HL-60 (cell line): ENCODE measurements at regions not wholly inside any gene's neighbourhood (a gene's known extent, or its start where the extent isn't known, plus 50 kb on each side); places are given as distances from the start of the nearest gene placed in this dataset.

Experiments
- DNase-seq, 2 experiments: peaks; one replicate each; pipeline ENCODE4 v3.0.0-alpha.2; 2010 to 2020; ENCODE audit warnings: low read depth in 1 of 2, low spot score in 1 of 2
- H3K27ac ChIP-seq: fragments of 250-450 bp; sonication (Bioruptor Pico); replicated peaks from 2 replicates; pipeline ENCODE4 v1.5.1; 2020; ENCODE audit warnings: mild to moderate bottlenecking, moderate library complexity
- H3K27me3 ChIP-seq: fragments of 250-450 bp; sonication (Bioruptor Pico); 2 replicates; pipeline ENCODE4 v1.5.1; 2021; ENCODE audit warnings: mild to moderate bottlenecking, moderate library complexity; ENCODE audit not compliant: insufficient read depth, poor library complexity, severe bottlenecking
- H3K4me3 ChIP-seq: replicated peaks from 2 replicates; pipeline ENCODE4 v1.5.1; 2011; ENCODE audit warnings: mild to moderate bottlenecking, control low read depth, low read length; ENCODE audit not compliant: insufficient read depth
- GABPA ChIP-seq: IDR thresholded peaks from 2 replicates; pipeline ENCODE4 v1.6.1; 2012; ENCODE audit warnings: low read depth
- POLR2AphosphoS5 ChIP-seq: IDR thresholded peaks from 2 replicates; pipeline ENCODE4 v1.6.1; 2012; ENCODE audit warnings: low read depth
- SPI1 ChIP-seq: IDR thresholded peaks from 2 replicates; pipeline ENCODE4 v1.6.1; 2012; ENCODE audit warnings: low read depth, mild to moderate bottlenecking, borderline replicate concordance
- TF ChIP-seq, protein P1 (sequence below): IDR thresholded peaks from 2 replicates; pipeline ENCODE4 v1.6.1; 2012; ENCODE audit warnings: low read depth; ENCODE audit not compliant: insufficient replicate concordance
- TF ChIP-seq, protein P2 (sequence below): IDR thresholded peaks from one replicate; pipeline ENCODE4 v1.5.1; 2011; ENCODE audit warnings: low read length, control low read depth, inconsistent platforms; ENCODE audit not compliant: insufficient read depth

DNA sequence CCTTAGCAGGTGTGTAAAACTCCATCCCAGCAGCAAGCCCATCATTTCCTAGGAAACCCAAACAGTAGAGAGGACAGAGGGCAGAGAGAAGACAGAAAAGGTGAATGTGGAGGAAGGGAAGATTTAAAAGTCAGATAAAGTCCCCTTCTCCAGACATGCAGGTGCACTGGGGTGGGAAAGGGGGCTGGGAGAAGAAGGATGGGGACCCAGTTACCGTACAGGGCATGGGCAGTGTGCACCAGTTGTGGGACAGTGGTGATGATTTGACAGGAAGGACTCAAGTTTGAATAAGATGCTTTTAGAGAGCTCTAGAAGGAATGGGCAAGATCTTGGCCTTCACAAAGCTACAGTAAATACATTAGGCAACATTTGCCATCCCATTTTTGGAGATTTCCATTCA, 110.7 kb upstream of the PLXNA4 start:
- no peak for DNase-seq
- no peak overlapping the region for H3K27ac ChIP-seq
- TF ChIP-seq GABPA (no peak), SPI1 (no peak), POLR2AphosphoS5 (no peak)
- H3K27me3 ChIP-seq: no peaks in the 10 kb centered on the region
- no peak overlapping the region for H3K4me3 ChIP-seq

DNA sequence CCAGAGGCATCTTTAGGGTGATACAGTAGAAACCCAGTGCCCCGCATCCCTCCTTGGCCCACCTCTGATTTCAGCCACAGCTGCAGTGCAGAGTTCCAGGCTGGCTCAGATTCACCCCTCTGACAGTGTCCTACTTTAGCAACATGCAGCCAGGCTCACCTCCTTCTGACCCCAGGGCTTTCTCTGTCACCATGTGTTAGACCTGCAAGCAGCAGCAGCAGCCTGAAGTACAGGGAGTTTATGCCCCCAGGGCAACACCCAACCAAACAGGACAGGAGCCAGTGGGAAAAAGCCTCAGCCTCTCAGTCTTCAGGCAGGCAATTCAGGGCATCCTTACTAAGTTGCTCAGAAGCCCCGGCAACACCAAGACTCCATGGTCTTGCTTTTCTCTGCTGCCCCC, 109.0 kb upstream of the PLXNA4 start:
- DNase-seq: no peak
- no peak overlapping the region for H3K27ac ChIP-seq
- no peaks in the 10 kb centered on the region for H3K27me3 ChIP-seq
- TF ChIP-seq POLR2AphosphoS5 (no peak), SPI1 (no peak), GABPA (no peak)
- TF ChIP-seq, protein P1, sequence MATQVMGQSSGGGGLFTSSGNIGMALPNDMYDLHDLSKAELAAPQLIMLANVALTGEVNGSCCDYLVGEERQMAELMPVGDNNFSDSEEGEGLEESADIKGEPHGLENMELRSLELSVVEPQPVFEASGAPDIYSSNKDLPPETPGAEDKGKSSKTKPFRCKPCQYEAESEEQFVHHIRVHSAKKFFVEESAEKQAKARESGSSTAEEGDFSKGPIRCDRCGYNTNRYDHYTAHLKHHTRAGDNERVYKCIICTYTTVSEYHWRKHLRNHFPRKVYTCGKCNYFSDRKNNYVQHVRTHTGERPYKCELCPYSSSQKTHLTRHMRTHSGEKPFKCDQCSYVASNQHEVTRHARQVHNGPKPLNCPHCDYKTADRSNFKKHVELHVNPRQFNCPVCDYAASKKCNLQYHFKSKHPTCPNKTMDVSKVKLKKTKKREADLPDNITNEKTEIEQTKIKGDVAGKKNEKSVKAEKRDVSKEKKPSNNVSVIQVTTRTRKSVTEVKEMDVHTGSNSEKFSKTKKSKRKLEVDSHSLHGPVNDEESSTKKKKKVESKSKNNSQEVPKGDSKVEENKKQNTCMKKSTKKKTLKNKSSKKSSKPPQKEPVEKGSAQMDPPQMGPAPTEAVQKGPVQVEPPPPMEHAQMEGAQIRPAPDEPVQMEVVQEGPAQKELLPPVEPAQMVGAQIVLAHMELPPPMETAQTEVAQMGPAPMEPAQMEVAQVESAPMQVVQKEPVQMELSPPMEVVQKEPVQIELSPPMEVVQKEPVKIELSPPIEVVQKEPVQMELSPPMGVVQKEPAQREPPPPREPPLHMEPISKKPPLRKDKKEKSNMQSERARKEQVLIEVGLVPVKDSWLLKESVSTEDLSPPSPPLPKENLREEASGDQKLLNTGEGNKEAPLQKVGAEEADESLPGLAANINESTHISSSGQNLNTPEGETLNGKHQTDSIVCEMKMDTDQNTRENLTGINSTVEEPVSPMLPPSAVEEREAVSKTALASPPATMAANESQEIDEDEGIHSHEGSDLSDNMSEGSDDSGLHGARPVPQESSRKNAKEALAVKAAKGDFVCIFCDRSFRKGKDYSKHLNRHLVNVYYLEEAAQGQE: no peak
- no peak overlapping the region for H3K4me3 ChIP-seq

DNA sequence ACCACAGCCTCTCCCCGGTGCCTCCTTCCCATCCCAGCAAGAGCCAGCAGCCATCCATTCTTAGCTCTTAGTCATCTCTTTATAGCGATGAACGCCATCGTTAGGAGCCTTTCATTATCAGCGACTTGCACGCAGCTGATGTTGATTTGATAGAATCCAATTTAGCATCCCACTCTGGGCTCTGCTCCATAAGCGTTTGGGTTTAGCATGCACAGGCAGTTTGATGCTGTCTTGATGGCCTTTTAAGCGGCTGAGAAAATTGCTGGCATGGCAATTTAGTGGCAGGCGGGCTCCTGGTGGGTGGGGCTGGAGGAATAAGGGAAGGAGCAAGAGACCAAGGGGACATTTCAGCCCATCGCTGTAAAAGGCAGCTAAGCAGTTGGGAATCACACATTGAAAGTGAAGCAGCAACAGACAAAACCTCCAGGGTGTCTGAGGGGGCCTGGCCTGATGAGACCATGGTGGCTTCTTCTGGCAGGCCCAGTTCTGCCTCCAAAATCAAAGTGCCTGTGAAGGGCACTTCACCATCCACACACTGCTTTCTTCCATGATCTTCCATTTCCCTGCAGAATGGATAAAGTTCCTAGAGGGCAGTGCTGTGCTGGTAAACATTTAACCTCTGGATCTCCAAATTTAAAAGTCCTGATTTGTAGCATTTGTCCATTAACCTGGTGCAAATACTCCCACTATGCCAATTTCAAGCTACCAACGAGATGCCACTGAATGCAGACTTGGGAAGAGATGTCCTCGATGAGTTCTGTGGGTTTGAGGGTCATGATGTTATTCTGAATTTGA, 107.8 kb upstream of the PLXNA4 start:
- no peak for DNase-seq
- TF ChIP-seq, protein P2, sequence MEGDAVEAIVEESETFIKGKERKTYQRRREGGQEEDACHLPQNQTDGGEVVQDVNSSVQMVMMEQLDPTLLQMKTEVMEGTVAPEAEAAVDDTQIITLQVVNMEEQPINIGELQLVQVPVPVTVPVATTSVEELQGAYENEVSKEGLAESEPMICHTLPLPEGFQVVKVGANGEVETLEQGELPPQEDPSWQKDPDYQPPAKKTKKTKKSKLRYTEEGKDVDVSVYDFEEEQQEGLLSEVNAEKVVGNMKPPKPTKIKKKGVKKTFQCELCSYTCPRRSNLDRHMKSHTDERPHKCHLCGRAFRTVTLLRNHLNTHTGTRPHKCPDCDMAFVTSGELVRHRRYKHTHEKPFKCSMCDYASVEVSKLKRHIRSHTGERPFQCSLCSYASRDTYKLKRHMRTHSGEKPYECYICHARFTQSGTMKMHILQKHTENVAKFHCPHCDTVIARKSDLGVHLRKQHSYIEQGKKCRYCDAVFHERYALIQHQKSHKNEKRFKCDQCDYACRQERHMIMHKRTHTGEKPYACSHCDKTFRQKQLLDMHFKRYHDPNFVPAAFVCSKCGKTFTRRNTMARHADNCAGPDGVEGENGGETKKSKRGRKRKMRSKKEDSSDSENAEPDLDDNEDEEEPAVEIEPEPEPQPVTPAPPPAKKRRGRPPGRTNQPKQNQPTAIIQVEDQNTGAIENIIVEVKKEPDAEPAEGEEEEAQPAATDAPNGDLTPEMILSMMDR: no peak
- TF ChIP-seq SPI1 (no peak), POLR2AphosphoS5 (no peak), GABPA (no peak)
- TF ChIP-seq, protein P1: no peak
- no peak overlapping the region for H3K4me3 ChIP-seq
- no peaks in the 10 kb centered on the region for H3K27me3 ChIP-seq
- no peak overlapping the region for H3K27ac ChIP-seq

DNA sequence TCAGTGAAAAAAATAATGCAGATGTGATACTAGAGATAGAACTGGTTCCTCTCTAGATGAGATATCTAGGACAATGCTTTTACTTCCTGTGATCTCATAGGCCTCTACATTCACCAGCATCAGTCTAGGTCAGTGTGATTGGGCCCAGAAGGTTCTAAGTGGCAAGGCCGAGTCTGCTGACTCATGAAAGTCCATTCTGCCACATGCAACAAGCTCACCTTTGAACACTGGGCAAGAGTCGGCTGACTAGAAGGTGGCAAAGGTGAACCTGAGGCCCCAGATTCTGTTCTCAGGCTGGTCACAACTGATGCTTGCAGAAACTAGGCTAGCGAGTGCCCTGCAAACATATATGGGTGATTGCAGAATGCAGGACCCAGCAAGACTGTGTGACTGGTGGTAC, 105.7 kb upstream of the PLXNA4 start:
- DNase-seq: no peak
- TF ChIP-seq, protein P2: no peak
- no peak for TF ChIP-seq SPI1
- no peak for TF ChIP-seq POLR2AphosphoS5
- TF ChIP-seq, protein P1: no peak
- TF ChIP-seq GABPA: no peak
- no peak overlapping the region for H3K4me3 ChIP-seq
- H3K27ac ChIP-seq: no peak overlapping the region
- H3K27me3 ChIP-seq: no peaks in the 10 kb centered on the region
